ENCODE measurements at regions not wholly inside any gene's neighbourhood (a gene's known extent, or its start where the extent isn't known, plus 50 kb on each side); places are given as distances from the start of the nearest gene placed in this dataset.

- peak; percentile 30 to 38 for DNase-seq
These were observed 85.6 kb downstream of the CD8B2 start for GRCh38 chr2:106572541-106573450.

- DNase-seq: no peak
These were observed 86.6 kb downstream of the CD8B2 start for GRCh38 chr2:106573773-106574172.

GRCh38 chr2:106575955-106576354 is 88.8 kb downstream of the CD8B2 start:
- DNase-seq: no peak

GRCh38 chr2:106577255-106577651 is 90.1 kb downstream of the CD8B2 start:
- DNase-seq: no peak

- DNase-seq: no peak
These were observed 92.6 kb downstream of the CD8B2 start for GRCh38 chr2:106579750-106580197.

- DNase-seq: no peak
These were observed 93.1 kb downstream of the CD8B2 start for GRCh38 chr2:106580241-106580640.

GRCh38 chr2:106581328-106581727 is 94.2 kb downstream of the CD8B2 start:
- no peak for DNase-seq

GRCh38 chr2:106581755-106582147 is 94.6 kb downstream of the CD8B2 start:
- DNase-seq: no peak

- peak; percentile 64 to 68 for DNase-seq
These were observed 95.3 kb downstream of the CD8B2 start for GRCh38 chr2:106582148-106583143.

- DNase-seq: no peak
These were observed 97.3 kb downstream of the CD8B2 start for GRCh38 chr2:106584304-106584954.

GRCh38 chr2:106596844-106597243 is 109.7 kb downstream of the CD8B2 start:
- no peak for DNase-seq

- DNase-seq: no peak
These were observed 112.4 kb downstream of the CD8B2 start for GRCh38 chr2:106599540-106599939.

GRCh38 chr2:106602042-106602441 is 114.9 kb downstream of the CD8B2 start:
- no peak for DNase-seq

GRCh38 chr2:106606652-106607051 is 119.5 kb downstream of the CD8B2 start:
- no peak for DNase-seq

- no peak for DNase-seq
These were observed 120.2 kb downstream of the CD8B2 start for GRCh38 chr2:106607371-106607770.

GRCh38 chr2:106609780-106610179 is 122.6 kb downstream of the CD8B2 start:
- no peak for DNase-seq

GRCh38 chr2:106614511-106615291 is 127.5 kb downstream of the CD8B2 start:
- DNase-seq: no peak

- no peak for DNase-seq
These were observed 131.4 kb downstream of the CD8B2 start for GRCh38 chr2:106618614-106619013.

GRCh38 chr2:106623456-106623855 is 136.3 kb downstream of the CD8B2 start:
- no peak for DNase-seq

GRCh38 chr2:106624787-106625380 is 137.7 kb downstream of the CD8B2 start:
- no peak for DNase-seq

GRCh38 chr2:106628377-106628776 is 141.2 kb downstream of the CD8B2 start:
- DNase-seq: no peak

- DNase-seq: no peak
These were observed 142.8 kb downstream of the CD8B2 start for GRCh38 chr2:106629981-106630380.

Measured in stimulated activated CD4-positive, alpha-beta T cell treated with anti-CD3 and anti-CD28 coated beads, Interleukin-2, amount 100 ng/mL, for 24 hours (primary cell).